Heart right ventricle (tissue), 16 donors: ENCODE measurements at regions not wholly inside any gene's neighbourhood (a gene's known extent, or its start where the extent isn't known, plus 50 kb on each side); places are given as distances from the start of the nearest gene placed in this dataset.

Experiments
- ATAC-seq, 8 donors: fragments of 200-7000 bp; cut with Tn5 transposase; one replicate each; pipeline ENCODE4 v1.9.1; 2020; ENCODE audit warnings: mild to moderate bottlenecking in 8 of 8, moderate library complexity in 8 of 8, moderate number of reproducible peaks in 1 of 8
- DNase-seq, 2 donors: peaks; one replicate each; pipeline ENCODE4 v3.0.0-alpha.2; 2020
- H3K27ac ChIP-seq, 10 donors: fragments of 200-600 bp; sonication (generic) in 2 of 10; one replicate each; pipeline versions ENCODE4 v1.5.0 to v1.8.0; 2020 to 2022; ENCODE audit warnings: mild to moderate bottlenecking in 3 of 10
- H3K27me3 ChIP-seq, 7 donors: fragments of 200-600 bp; one replicate each; pipeline ENCODE4 v1.8.0; 2021 to 2022; ENCODE audit warnings: mild to moderate bottlenecking in 2 of 7
- H3K36me3 ChIP-seq, 9 donors: fragments of 200-600 bp; sonication (generic) in 1 of 9; one replicate each; pipeline versions ENCODE4 v1.5.0 to v1.8.0; 2020 to 2022; ENCODE audit warnings: mild to moderate bottlenecking in 2 of 9
- H3K4me1 ChIP-seq, 9 donors: fragments of 200-600 bp; sonication (generic) in 1 of 9; one replicate each; pipeline versions ENCODE4 v1.5.0 to v1.8.0; 2020 to 2022; ENCODE audit warnings: mild to moderate bottlenecking in 4 of 9
- H3K4me3 ChIP-seq, 10 donors: fragments of 200-600 bp; sonication (generic) in 2 of 10; one replicate each; pipeline versions ENCODE4 v1.5.0 to v1.8.0; 2020 to 2022; ENCODE audit warnings: mild to moderate bottlenecking in 7 of 10, moderate library complexity in 2 of 10
- H3K9me3 ChIP-seq, 11 donors: fragments of 200-600 bp in 10 of 11; sonication (generic) in 2 of 11; one replicate each; pipeline versions ENCODE4 v1.5.0 to v1.8.0; 2013 to 2022; ENCODE audit warnings: mild to moderate bottlenecking in 2 of 11, control low read depth in 1 of 11, moderate library complexity in 1 of 11
- CTCF ChIP-seq, 9 donors: fragments of 200-600 bp; sonication (generic) in 2 of 9; IDR thresholded peaks; one replicate each; pipeline versions ENCODE4 v1.5.0 to v1.8.0; 2021 to 2022; ENCODE audit warnings: antibody characterized with exemption in 9 of 9, mild to moderate bottlenecking in 5 of 9, moderate library complexity in 1 of 9
- WGBS, 2 donors: extraction: QIAGEN DNeasy Blood & Tissue Kit; methylation state at CpG; one replicate each; pipeline ENCODE4 v1.1.7; 2013; ENCODE audit warnings: inconsistent platforms in 1 of 2; 5-methylcytosine and 5-hydroxymethylcytosine counted together
- intact Hi-C, 10 donors: fragments of 100-400 bp; cut with DNase I; formaldehyde crosslinking; loops; one replicate each; pipeline versions ENCODE4 v1.11.1 to v1.14.2; 2022
- donor health status: Arrhythmogenic right ventricular cardiomyopathy.
- donor health status: ischemic (EF 13 %, LVEDD 7.1; RV severe dilation, severe dysfunction).
- donor health status: healthy with polysubstance abuse.
- donor health status: DM: no; HTN: yes; CAD: no.
- donor health status: DM: no; HTN: no; CAD: no.
- donor health status: ischemic (EF 25% LVEDD 6.9; RV normal size, moderate dysfunction).
- donor health status: ischemic (EF 25% LVEDD 5.7; RV mildly dilated, moderate dysfunction).
- donor health status: healthy.
- donor health status: DM: yes; HTN: yes; CAD: no.
- donor health status: Ischemic cardiomyopathy.
- donor health status: ischemic (EF 35%, LVEDD 5.7; RV mildly dilated, moderate dysfunction).
- donor health status: nonischemic (EF 11% LVEDD 7.7; RV severe dilation, severe dysfunction).
- donor health status: DM: yes; HTN: yes; CAD: no.
- donor health status: PGD.
- donor health status: ischemic (EF 29% LVEDD 5.4; RV normal size, mild dysfunction).
- donor health status: nonischemic (EF 23%, LVEDD 6.1; RV moderate dilation, normal function).

- DNase-seq: no peak
- intact Hi-C loops: no loop called here
- H3K4me1 ChIP-seq: no peaks in the 10 kb centered on the region
Observed at GRCh38 chr17:33352526-33352925, 59.4 kb upstream of the ASIC2 start.

GRCh38 chr17:33356266-33356665 is 63.2 kb upstream of the ASIC2 start:
- Histone ChIP-seq H3K36me3 (no peaks in the 10 kb centered on the region), H3K27me3 (peaks cover 0 to 43% (median 13%) of the 10 kb centered on the region in 7 donors), H3K9me3 (no peaks in the 10 kb centered on the region), H3K4me3 (no peak overlapping the region), H3K27ac (no peak overlapping the region), H3K4me1 (no peaks in the 10 kb centered on the region)
- TF ChIP-seq CTCF (IDR thresholded peaks at IDR 0.05): no peak
- intact Hi-C loops: no loop called here
- no peak for ATAC-seq
- DNase-seq: no peak
- WGBS, 2 donors: 76 to 83% methylated on average over 3 of the region's 3 CpGs

More at GRCh38 chr17:33352526-33352925, 59.4 kb upstream of the ASIC2 start:
- no peak for TF ChIP-seq CTCF (IDR thresholded peaks at IDR 0.05)
- Histone ChIP-seq H3K4me3 (no peak overlapping the region), H3K27ac (no peak overlapping the region), H3K36me3 (no peaks in the 10 kb centered on the region), H3K27me3 (peaks cover 0 to 22% (median 4%) of the 10 kb centered on the region in 7 donors), H3K9me3 (no peaks in the 10 kb centered on the region)
- ATAC-seq: no peak
- WGBS, 2 donors: 74 to 81% methylated on average over 3 of the region's 3 CpGs

- ATAC-seq (no peak), DNase-seq (no peak)
- Histone ChIP-seq H3K4me1 (no peaks in the 10 kb centered on the region), H3K27ac (no peak overlapping the region), H3K9me3 (no peaks in the 10 kb centered on the region), H3K36me3 (no peaks in the 10 kb centered on the region), H3K4me3 (no peak overlapping the region), H3K27me3 (peaks cover 0 to 52% (median 9%) of the 10 kb centered on the region in 7 donors)
- TF ChIP-seq CTCF (IDR thresholded peaks at IDR 0.05): no peak
- intact Hi-C loops: no loop called here
- 77% methylated on average over 6 of the region's 6 CpGs for WGBS, 2 donors
Observed at GRCh38 chr17:33363475-33363874, 70.4 kb upstream of the ASIC2 start.

DNA sequence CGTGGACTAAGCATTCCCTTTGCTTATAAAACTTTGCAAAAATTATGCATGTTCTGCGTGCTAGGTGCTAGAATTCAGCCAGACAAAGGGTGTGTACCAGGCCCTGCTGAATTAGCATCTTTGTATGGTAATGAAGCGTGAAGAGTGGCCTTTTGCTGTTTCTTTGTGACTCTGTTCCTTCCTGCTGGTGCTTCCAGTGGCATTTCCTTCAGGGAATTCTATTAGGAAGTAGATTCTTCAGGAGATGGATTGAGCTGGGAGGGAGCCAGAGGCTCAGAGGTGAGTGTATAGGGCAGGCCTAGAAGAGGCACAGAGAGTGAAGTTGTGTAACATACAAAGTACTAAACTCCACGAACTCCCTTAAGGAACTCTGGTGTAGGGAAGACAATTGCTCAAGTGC is 73.9 kb upstream of the ASIC2 start:
- H3K9me3 ChIP-seq: no peaks in the 10 kb centered on the region
- H3K4me3 ChIP-seq: no peak overlapping the region
- no peak for ATAC-seq
- no peak for TF ChIP-seq CTCF (IDR thresholded peaks at IDR 0.05)
- H3K27me3 ChIP-seq: peaks cover 0 to 43% (median 13%) of the 10 kb centered on the region in 7 donors
- WGBS, 2 donors: 56 to 61% methylated on average over 4 of the region's 4 CpGs
- H3K27ac ChIP-seq: no peak overlapping the region
- no peaks in the 10 kb centered on the region for H3K36me3 ChIP-seq
- H3K4me1 ChIP-seq: no peaks in the 10 kb centered on the region
- intact Hi-C loops: no loop called here
- DNase-seq: no peak

- Histone ChIP-seq H3K36me3 (no peaks in the 10 kb centered on the region), H3K4me3 (no peak overlapping the region), H3K27me3 (peaks cover 0 to 32% (median 10%) of the 10 kb centered on the region in 7 donors), H3K9me3 (no peaks in the 10 kb centered on the region), H3K4me1 (no peaks in the 10 kb centered on the region), H3K27ac (no peak overlapping the region)
- TF ChIP-seq CTCF (IDR thresholded peaks at IDR 0.05): no peak
- intact Hi-C loops: no loop called here
- no peak for ATAC-seq
- no peak for DNase-seq
Observed at GRCh38 chr17:33369149-33369548, 76.1 kb upstream of the ASIC2 start.
